HepG2 (cell line): ENCODE measurements at regions not wholly inside any gene's neighbourhood (a gene's known extent, or its start where the extent isn't known, plus 50 kb on each side); places are given as distances from the start of the nearest gene placed in this dataset.

ENCODE experiments used
- ATAC-seq: fragments of 200-7000 bp; cut with Tn5 transposase; 3 replicates; pipeline ENCODE4 v1.9.1; 2020; ENCODE audit warnings: mild to moderate bottlenecking, moderate library complexity
- BruUV-seq: library from RNA; stranded (reverse); fragments of 400-500 nt; replicated peaks from 2 replicates; lab custom pipeline; 2021; lab: Mats Ljungman, UMichigan
- CTCF ChIA-PET: fragments of 300-600 bp; formaldehyde crosslinking; extraction: SDS; loops from one replicate; lab custom pipeline; 2021; ENCODE audit warnings: low total read pairs, inconsistent platforms, low intra/inter-chr PET ratio; lab: Yijun Ruan, JAX
- POLR2A ChIA-PET: fragments of 350-600 bp; sonication (Branson Sonifier 250); formaldehyde crosslinking; loops from one replicate; lab custom pipeline; 2020; ENCODE audit warnings: antibody characterized with exemption, inconsistent platforms; lab: Yijun Ruan, JAX
- DNase-seq: peaks from one replicate; pipeline ENCODE4 v3.0.0-alpha.2; 2015; ENCODE audit warnings: low spot score
- FAIRE-seq: peaks from 3 replicates; lab custom pipeline; 2011; peaks lifted over from hg19 to GRCh38; lab: Jason Lieb, UNC
- H2AFZ ChIP-seq: one replicate; pipeline ENCODE4 v1.6.1; 2011; ENCODE audit warnings: low read length, inconsistent platforms
- H3K27ac ChIP-seq: fragments of 300-600 bp; 3 replicates; pipeline ENCODE4 v1.8.0; 2011; ENCODE audit warnings: mixed run types, mild to moderate bottlenecking, mixed read lengths, low read length, inconsistent platforms; ENCODE audit not compliant: insufficient read depth; ENCODE audit errors: extremely low read length
- H3K27me3 ChIP-seq, 2 experiments: fragments of 200-600 bp in 1 of 2; 2 replicates in 1 of 2; 3 replicates in 1 of 2; pipeline versions ENCODE4 v1.6.0 to v1.8.0; 2011; ENCODE audit warnings: low read length in 2 of 2, mild to moderate bottlenecking in 2 of 2, moderate library complexity in 2 of 2, inconsistent platforms in 1 of 2; ENCODE audit not compliant: insufficient read depth in 2 of 2, control insufficient read depth in 1 of 2
- H3K36me3 ChIP-seq, 2 experiments: fragments of 200-600 bp in 1 of 2; replicated peaks in 1 of 2; 2 replicates in 1 of 2; 3 replicates in 1 of 2; pipeline versions ENCODE4 v1.5.1 to v1.8.0; 2011; ENCODE audit warnings: low read length in 2 of 2, inconsistent platforms in 1 of 2; ENCODE audit not compliant: insufficient read depth in 2 of 2, control insufficient read depth in 1 of 2
- H3K4me1 ChIP-seq: 2 replicates; pipeline ENCODE4 v1.5.1; 2012; ENCODE audit warnings: low read length, inconsistent platforms; ENCODE audit not compliant: insufficient read depth
- H3K4me2 ChIP-seq: 2 replicates; pipeline ENCODE4 v1.6.0; 2011; ENCODE audit warnings: low read depth, low read length, inconsistent platforms
- H3K4me3 ChIP-seq, 3 experiments: fragments of 200-600 bp in 1 of 3; sonication (generic), shearing (Covaris generic) in 1 of 3; replicated peaks in 1 of 3; 2 replicates each; pipeline ENCODE4 v1.5.1; 2011 to 2016; ENCODE audit warnings: low read length in 3 of 3, inconsistent platforms in 2 of 3, low read depth in 2 of 3, mild to moderate bottlenecking in 2 of 3, control low read depth in 1 of 3, mixed read lengths in 1 of 3; ENCODE audit not compliant: insufficient read depth in 1 of 3
- H3K79me2 ChIP-seq: one replicate; pipeline ENCODE4 v1.6.1; 2011; ENCODE audit warnings: low read length, inconsistent platforms; ENCODE audit not compliant: insufficient read depth
- H3K9ac ChIP-seq: 2 replicates; pipeline ENCODE4 v1.6.0; 2011; ENCODE audit warnings: mild to moderate bottlenecking, low read depth, low read length, inconsistent platforms; ENCODE audit not compliant: insufficient read depth
- H3K9me3 ChIP-seq: 2 replicates; pipeline ENCODE4 v1.5.1; 2012; ENCODE audit warnings: mild to moderate bottlenecking, low read length
- H4K20me1 ChIP-seq: 2 replicates; pipeline ENCODE4 v1.6.0; 2011; ENCODE audit warnings: inconsistent platforms, mild to moderate bottlenecking, low read length, moderate library complexity; ENCODE audit not compliant: insufficient read depth
- AKNA ChIP-seq: sonication (generic); formaldehyde crosslinking; IDR thresholded peaks from 2 replicates; pipeline ENCODE4 v1.4.0; 2020; ENCODE audit warnings: missing genetic modification reagents, borderline replicate concordance
- ZNF646 ChIP-seq: sonication (generic); formaldehyde crosslinking; IDR thresholded peaks from 2 replicates; pipeline ENCODE4 v1.9.0; 2021; ENCODE audit warnings: mild to moderate bottlenecking, missing genetic modification reagents
- WGBS: methylation state at CpG from one replicate; pipeline ENCODE4 v1.1.6; 2017; ENCODE audit warnings: low lambda C conversion rate; 5-methylcytosine and 5-hydroxymethylcytosine counted together
- in situ Hi-C: cut with HindIII; loops from 2 replicates; pipeline ENCODE4 v1.10.0; 2017; ENCODE audit warnings: low pct_unique_long_range_greater_than_20kb; ENCODE audit not compliant: extremely low pct_ligation_motif_present
- intact Hi-C: fragments of 100-400 bp; cut with micrococcal nuclease; formaldehyde crosslinking; loops from one replicate; pipeline ENCODE4 v1.10.0; 2022; ENCODE audit not compliant: unreplicated experiment
- TF ChIP-seq, protein P1 (sequence below): sonication (generic); formaldehyde crosslinking; IDR thresholded peaks from 2 replicates; pipeline ENCODE4 v1.5.0; 2020; ENCODE audit warnings: mild to moderate bottlenecking, missing genetic modification reagents
- TF ChIP-seq, protein P2 (sequence below): sonication (generic); formaldehyde crosslinking; IDR thresholded peaks from 2 replicates; pipeline ENCODE4 v1.4.0; 2020; ENCODE audit warnings: low read depth, missing genetic modification reagents

- TF ChIP-seq AKNA (CRISPR knock-in tag) = no peak
- TF ChIP-seq, all 625 proteins: peak for 0
Measured at GRCh38 chr19:28859811-28860210, 353.1 kb downstream of the UQCRFS1 start (continued).

GRCh38 chr19:28858933-28859332 lies 354.0 kb downstream of the UQCRFS1 start:
- no peaks in the 10 kb centered on the region for H4K20me1 ChIP-seq
- intact Hi-C loops = no loop called here
- ATAC-seq (no peak), DNase-seq (no peak), FAIRE-seq (no peak)
- POLR2A ChIA-PET = no interaction called here
- H3K79me2 ChIP-seq = no peaks in the 10 kb centered on the region
- H3K4me3 ChIP-seq = no peak overlapping the region
- WGBS = 0% methylated on average over 1 of the region's 1 CpG
- no peaks in the 10 kb centered on the region for H3K27me3 ChIP-seq
- H2AFZ ChIP-seq = no peak overlapping the region
- H3K27ac ChIP-seq = no peak overlapping the region
- in situ Hi-C loops = no loop called here
- no peaks in the 10 kb centered on the region for H3K36me3 ChIP-seq
- H3K9me3 ChIP-seq = peaks cover 14% of the 10 kb centered on the region
- H3K4me1 ChIP-seq = no peaks in the 10 kb centered on the region
- CTCF ChIA-PET = no interaction called here
- H3K4me2 ChIP-seq = no peak overlapping the region
- no peak overlapping the region for H3K9ac ChIP-seq
- no TSS peak for BruUV-seq
- TF ChIP-seq, protein P1, sequence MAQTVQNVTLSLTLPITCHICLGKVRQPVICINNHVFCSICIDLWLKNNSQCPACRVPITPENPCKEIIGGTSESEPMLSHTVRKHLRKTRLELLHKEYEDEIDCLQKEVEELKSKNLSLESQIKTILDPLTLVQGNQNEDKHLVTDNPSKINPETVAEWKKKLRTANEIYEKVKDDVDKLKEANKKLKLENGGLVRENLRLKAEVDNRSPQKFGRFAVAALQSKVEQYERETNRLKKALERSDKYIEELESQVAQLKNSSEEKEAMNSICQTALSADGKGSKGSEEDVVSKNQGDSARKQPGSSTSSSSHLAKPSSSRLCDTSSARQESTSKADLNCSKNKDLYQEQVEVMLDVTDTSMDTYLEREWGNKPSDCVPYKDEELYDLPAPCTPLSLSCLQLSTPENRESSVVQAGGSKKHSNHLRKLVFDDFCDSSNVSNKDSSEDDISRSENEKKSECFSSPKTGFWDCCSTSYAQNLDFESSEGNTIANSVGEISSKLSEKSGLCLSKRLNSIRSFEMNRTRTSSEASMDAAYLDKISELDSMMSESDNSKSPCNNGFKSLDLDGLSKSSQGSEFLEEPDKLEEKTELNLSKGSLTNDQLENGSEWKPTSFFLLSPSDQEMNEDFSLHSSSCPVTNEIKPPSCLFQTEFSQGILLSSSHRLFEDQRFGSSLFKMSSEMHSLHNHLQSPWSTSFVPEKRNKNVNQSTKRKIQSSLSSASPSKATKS (CRISPR knock-in tag) = no peak
- TF ChIP-seq, protein P2, sequence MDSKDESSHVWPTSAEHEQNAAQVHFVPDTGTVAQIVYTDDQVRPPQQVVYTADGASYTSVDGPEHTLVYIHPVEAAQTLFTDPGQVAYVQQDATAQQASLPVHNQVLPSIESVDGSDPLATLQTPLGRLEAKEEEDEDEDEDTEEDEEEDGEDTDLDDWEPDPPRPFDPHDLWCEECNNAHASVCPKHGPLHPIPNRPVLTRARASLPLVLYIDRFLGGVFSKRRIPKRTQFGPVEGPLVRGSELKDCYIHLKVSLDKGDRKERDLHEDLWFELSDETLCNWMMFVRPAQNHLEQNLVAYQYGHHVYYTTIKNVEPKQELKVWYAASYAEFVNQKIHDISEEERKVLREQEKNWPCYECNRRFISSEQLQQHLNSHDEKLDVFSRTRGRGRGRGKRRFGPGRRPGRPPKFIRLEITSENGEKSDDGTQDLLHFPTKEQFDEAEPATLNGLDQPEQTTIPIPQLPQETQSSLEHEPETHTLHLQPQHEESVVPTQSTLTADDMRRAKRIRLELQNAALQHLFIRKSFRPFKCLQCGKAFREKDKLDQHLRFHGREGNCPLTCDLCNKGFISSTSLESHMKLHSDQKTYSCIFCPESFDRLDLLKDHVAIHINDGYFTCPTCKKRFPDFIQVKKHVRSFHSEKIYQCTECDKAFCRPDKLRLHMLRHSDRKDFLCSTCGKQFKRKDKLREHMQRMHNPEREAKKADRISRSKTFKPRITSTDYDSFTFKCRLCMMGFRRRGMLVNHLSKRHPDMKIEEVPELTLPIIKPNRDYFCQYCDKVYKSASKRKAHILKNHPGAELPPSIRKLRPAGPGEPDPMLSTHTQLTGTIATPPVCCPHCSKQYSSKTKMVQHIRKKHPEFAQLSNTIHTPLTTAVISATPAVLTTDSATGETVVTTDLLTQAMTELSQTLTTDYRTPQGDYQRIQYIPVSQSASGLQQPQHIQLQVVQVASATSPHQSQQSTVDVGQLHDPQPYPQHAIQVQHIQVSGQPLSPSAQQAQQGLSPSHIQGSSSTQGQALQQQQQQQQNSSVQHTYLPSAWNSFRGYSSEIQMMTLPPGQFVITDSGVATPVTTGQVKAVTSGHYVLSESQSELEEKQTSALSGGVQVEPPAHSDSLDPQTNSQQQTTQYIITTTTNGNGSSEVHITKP (CRISPR knock-in tag) = no peak
- TF ChIP-seq ZNF646 (CRISPR knock-in tag) = no peak
